Kidney epithelial cell (primary cell): ENCODE measurements at regions not wholly inside any gene's neighbourhood (a gene's known extent, or its start where the extent isn't known, plus 50 kb on each side); places are given as distances from the start of the nearest gene placed in this dataset.

Experiments
- DNase-seq: peaks from one replicate; pipeline ENCODE4 v3.0.0-alpha.2; 2010; ENCODE audit warnings: low read depth
- H3K27me3 ChIP-seq: 2 replicates; pipeline ENCODE4 v1.6.0; 2011; ENCODE audit warnings: low read length; ENCODE audit not compliant: control insufficient read depth, insufficient read depth
- H3K36me3 ChIP-seq: 2 replicates; pipeline ENCODE4 v1.5.1; 2011; ENCODE audit warnings: low read length; ENCODE audit not compliant: control insufficient read depth, insufficient read depth
- H3K4me3 ChIP-seq: 2 replicates; pipeline ENCODE4 v1.5.1; 2011; ENCODE audit warnings: low read depth, mild to moderate bottlenecking, control low read depth, low read length
- CTCF ChIP-seq: IDR thresholded peaks from 2 replicates; pipeline ENCODE4 v1.5.1; 2011; ENCODE audit warnings: mild to moderate bottlenecking, moderate library complexity, low read length, control low read depth, inconsistent platforms; ENCODE audit not compliant: insufficient read depth, poor library complexity, severe bottlenecking

GRCh38 chr1:83559129-83559840, 439.6 kb downstream of the TTLL7 start:
- no peaks in the 10 kb centered on the region for H3K36me3 ChIP-seq
- no peaks in the 10 kb centered on the region for H3K27me3 ChIP-seq
- no peak for DNase-seq
- H3K4me3 ChIP-seq, result no peak overlapping the region
- TF ChIP-seq CTCF, result no peak

- Histone ChIP-seq H3K36me3 (no peaks in the 10 kb centered on the region), H3K4me3 (no peak overlapping the region), H3K27me3 (no peaks in the 10 kb centered on the region)
- TF ChIP-seq CTCF, result no peak
- no peak for DNase-seq
These were observed 443.1 kb downstream of the TTLL7 start for GRCh38 chr1:83555871-83556270.

- no peak for TF ChIP-seq CTCF
- H3K36me3 ChIP-seq, result no peaks in the 10 kb centered on the region
- no peak overlapping the region for H3K4me3 ChIP-seq
- no peak for DNase-seq
- H3K27me3 ChIP-seq, result no peaks in the 10 kb centered on the region
These were observed 444.8 kb downstream of the TTLL7 start for GRCh38 chr1:83554174-83554573.

- TF ChIP-seq CTCF, result no peak
- Histone ChIP-seq H3K36me3 (no peaks in the 10 kb centered on the region), H3K27me3 (no peaks in the 10 kb centered on the region), H3K4me3 (no peak overlapping the region)
- no peak for DNase-seq
These were observed 446.1 kb downstream of the TTLL7 start for GRCh38 chr1:83552820-83553219.

- Histone ChIP-seq H3K36me3 (no peaks in the 10 kb centered on the region), H3K27me3 (no peaks in the 10 kb centered on the region), H3K4me3 (no peak overlapping the region)
- no peak for DNase-seq
- TF ChIP-seq CTCF, result no peak
These were observed 450.6 kb downstream of the TTLL7 start for GRCh38 chr1:83548311-83548710.

GRCh38 chr1:83547901-83548300, 451.0 kb downstream of the TTLL7 start:
- DNase-seq, result no peak
- Histone ChIP-seq H3K27me3 (no peaks in the 10 kb centered on the region), H3K4me3 (no peak overlapping the region), H3K36me3 (no peaks in the 10 kb centered on the region)
- no peak for TF ChIP-seq CTCF
